Neural cell (in vitro differentiated cells): ENCODE measurements at regions not wholly inside any gene's neighbourhood (a gene's known extent, or its start where the extent isn't known, plus 50 kb on each side); places are given as distances from the start of the nearest gene placed in this dataset.

ENCODE experiments used
- CTCF ChIP-seq: fragments of 450-650 bp; IDR thresholded peaks from 2 replicates; pipeline ENCODE4 v1.5.1; 2014; ENCODE audit warnings: antibody characterized with exemption, mild to moderate bottlenecking, moderate library complexity; ENCODE audit not compliant: poor library complexity, severe bottlenecking
- EP300 ChIP-seq: fragments of 450-650 bp; conservative IDR thresholded peaks from 2 replicates; pipeline ENCODE4 v1.6.1; 2014; ENCODE audit warnings: antibody characterized with exemption, mild to moderate bottlenecking, moderate library complexity; ENCODE audit not compliant: poor library complexity, severe bottlenecking
- EZH2 ChIP-seq: fragments of 200-600, 300-800 bp; shearing (Covaris generic), sonication (generic); IDR thresholded peaks from 2 replicates; pipeline ENCODE4 v1.6.1; 2014; ENCODE audit warnings: antibody characterized with exemption, low read length, borderline replicate concordance, mild to moderate bottlenecking; ENCODE audit not compliant: insufficient read depth, poor library complexity, severe bottlenecking
- POLR2AphosphoS5 ChIP-seq: IDR thresholded peaks from 2 replicates; pipeline ENCODE4 v1.6.1; 2012
- RAD21 ChIP-seq: fragments of 450-650 bp; conservative IDR thresholded peaks from 2 replicates; pipeline ENCODE4 v1.6.1; 2014; ENCODE audit warnings: antibody characterized with exemption, mild to moderate bottlenecking, moderate library complexity
- REST ChIP-seq: IDR thresholded peaks from 2 replicates; pipeline ENCODE4 v1.6.1; 2012; ENCODE audit warnings: borderline replicate concordance
- TAF1 ChIP-seq: IDR thresholded peaks from 2 replicates; pipeline ENCODE4 v1.6.1; 2012; ENCODE audit warnings: low read depth

GRCh38 chr11:15913261-15913660 is 443.1 kb downstream of the SOX6 start:
- TF ChIP-seq EZH2 (no peak), CTCF (no peak), POLR2AphosphoS5 (no peak), TAF1 (no peak), EP300 (no peak), RAD21 (no peak), REST (no peak)
